GM18508 (cell line): ENCODE measurements at regions not wholly inside any gene's neighbourhood (a gene's known extent, or its start where the extent isn't known, plus 50 kb on each side); places are given as distances from the start of the nearest gene placed in this dataset.
"Not testable (repeated sequence)": the region's sequence is repeated elsewhere in the genome, so short reads cannot be mapped to it uniquely, and the experiment has no call there.

Source experiments
- ATAC-seq: cut with Tn5 transposase; IDR thresholded peaks from one replicate; pipeline ENCODE4 v1.9.1; 2021; ENCODE audit warnings: moderate number of reproducible peaks; ENCODE audit not compliant: insufficient read depth, unreplicated experiment

- ATAC-seq, result no peak
These were observed 90.6 kb upstream of the HNMT start for GRCh38 chr2:137873536-137874244.

- no peak for ATAC-seq
These were observed 85.2 kb upstream of the HNMT start for GRCh38 chr2:137879121-137879520.

GRCh38 chr2:137881711-137882110, 82.6 kb upstream of the HNMT start:
- no peak for ATAC-seq

- no peak for ATAC-seq
These were observed 78.0 kb upstream of the HNMT start for GRCh38 chr2:137886083-137886831.

GRCh38 chr2:137888845-137889244, 75.4 kb upstream of the HNMT start:
- no peak for ATAC-seq

- ATAC-seq, result no peak
These were observed 71.5 kb upstream of the HNMT start for GRCh38 chr2:137892739-137893138.

- ATAC-seq, result no peak
These were observed 71.1 kb upstream of the HNMT start for GRCh38 chr2:137893145-137893544.

- ATAC-seq, result no peak
These were observed 67.8 kb upstream of the HNMT start for GRCh38 chr2:137896467-137896866.

GRCh38 chr2:137897082-137897481, 67.2 kb upstream of the HNMT start:
- no peak for ATAC-seq

- no peak for ATAC-seq
These were observed 63.7 kb upstream of the HNMT start for GRCh38 chr2:137900421-137901141.

- ATAC-seq, result no peak
These were observed 53.6 kb upstream of the HNMT start for GRCh38 chr2:137910641-137911040.

GRCh38 chr2:137912371-137912770, 51.9 kb upstream of the HNMT start:
- ATAC-seq, result no peak

GRCh38 chr2:137913169-137913568, 51.1 kb upstream of the HNMT start:
- no peak for ATAC-seq

GRCh38 chr2:137913648-137914047, 50.6 kb upstream of the HNMT start:
- ATAC-seq, result not testable (repeated sequence)
